NCI-H1436 treated with DMSO at 0.1 percent for 48 hours (cell line): ENCODE measurements at regions not wholly inside any gene's neighbourhood (a gene's known extent, or its start where the extent isn't known, plus 50 kb on each side); places are given as distances from the start of the nearest gene placed in this dataset.

Experiments
- DNase-seq: peaks from one replicate; lab custom pipeline; 2025; lab: John Stamatoyannopoulos, UW

DNA sequence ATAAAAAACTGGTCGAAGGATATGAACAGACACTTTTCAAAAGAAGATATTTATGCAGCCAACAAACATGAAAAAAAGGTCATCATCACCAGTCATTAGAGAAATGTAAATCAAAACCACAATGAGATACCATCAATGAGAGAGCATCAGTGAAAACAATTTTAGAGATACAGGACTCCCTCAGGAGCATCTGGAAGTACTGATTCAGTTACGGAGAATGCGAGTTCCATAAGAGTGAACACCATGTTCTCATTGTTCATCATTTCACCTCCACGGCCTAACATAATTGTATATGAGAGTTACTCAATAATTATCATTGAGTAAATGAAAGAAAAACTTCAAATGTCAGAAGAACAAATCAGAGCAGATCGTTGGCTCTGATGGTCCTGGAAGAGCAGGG lies 140.9 kb upstream of the TANK start:
- no peak for DNase-seq

DNA sequence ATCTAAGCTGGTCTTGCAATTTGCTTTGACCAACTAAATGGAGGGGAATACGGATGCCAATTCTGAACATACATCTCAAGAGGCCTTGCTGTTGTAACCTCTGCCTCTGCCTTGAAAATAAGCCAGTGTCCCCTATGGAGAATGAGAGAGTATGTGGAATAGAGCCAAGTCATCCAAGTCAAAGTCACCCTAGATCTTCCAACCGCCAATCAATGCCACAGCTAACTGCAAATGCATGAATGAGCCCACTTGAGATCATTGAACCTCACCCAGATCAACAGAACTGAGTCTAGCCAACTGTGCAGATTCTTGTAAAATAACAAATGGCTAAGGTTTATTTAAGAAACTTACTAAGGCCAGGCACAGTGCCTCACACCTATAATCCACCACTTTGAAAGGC lies 139.8 kb upstream of the TANK start:
- DNase-seq, result no peak

DNA sequence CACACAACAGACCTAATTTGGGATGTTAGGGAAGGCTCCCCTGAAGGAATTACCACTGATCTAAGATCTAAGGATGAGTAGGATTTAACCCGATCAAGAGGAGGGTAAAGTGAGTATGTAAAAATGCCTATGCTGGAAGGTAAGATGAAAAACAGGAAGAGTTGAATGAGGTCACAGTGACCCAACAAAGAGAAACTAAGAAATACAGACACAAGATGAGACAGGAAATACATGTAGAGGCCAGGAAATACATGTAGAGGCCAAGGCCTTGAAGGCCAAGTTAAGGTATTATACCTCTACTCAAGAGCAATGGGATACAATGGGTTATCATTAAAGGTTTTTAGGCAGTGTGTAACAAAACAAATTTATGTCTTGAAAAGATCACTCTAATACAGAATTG lies 131.6 kb upstream of the TANK start:
- DNase-seq, result no peak

DNA sequence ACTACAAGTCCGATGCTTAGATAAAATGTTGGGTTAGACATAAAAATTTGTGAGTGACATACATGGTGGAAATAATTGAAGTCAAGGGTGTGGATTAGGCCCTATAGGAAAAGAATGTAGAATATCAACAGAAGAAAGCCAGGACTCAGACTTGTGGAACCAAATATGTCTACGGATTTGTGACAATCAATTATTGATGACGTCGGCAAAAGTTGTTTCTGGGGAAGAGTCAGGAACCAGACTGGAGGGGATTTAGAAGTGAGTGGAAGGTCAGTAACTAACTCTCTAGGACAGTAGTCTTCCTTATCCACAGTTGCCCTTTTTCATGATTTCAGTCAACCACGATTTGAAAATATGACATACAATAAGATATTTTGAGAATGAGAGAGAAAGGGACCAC lies 130.9 kb upstream of the TANK start:
- DNase-seq, result no peak

DNA sequence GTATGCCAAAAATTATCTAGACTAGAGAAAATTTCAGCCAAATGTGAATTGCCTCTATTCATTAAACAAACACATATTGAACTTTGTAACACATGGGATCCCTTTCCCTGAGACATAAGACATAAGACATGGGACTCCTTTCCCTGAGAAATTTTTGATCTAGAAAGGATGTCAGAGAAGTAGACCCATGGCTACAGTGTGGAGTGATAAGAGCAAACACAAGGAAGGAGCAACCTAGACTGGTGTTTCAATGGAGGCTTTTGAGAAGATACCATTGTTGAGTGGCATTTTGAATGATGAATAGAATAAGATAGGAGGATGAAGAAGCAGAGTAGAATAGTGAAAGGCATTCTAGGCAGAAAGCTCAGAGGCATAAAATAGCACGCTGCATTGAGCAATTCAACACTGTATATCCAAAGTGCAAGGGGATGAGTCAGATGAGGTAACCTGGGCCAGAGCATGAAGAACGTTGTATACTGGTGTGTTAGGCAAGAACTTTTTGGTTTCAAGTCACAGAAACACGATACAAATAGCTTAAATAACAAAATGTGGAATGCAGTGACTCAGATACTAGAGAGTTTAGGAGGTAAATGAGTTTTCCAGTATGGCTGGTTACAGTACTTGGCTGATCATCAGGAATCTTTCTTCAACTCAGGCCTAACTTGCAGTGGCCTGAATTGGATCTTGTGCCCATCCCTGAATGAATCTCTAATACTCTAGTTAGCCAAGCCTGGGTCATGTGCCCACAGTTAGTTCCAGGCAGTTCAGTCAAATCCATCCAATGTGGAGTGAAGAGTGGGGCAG lies 129.8 kb upstream of the TANK start:
- DNase-seq, result no peak

DNA sequence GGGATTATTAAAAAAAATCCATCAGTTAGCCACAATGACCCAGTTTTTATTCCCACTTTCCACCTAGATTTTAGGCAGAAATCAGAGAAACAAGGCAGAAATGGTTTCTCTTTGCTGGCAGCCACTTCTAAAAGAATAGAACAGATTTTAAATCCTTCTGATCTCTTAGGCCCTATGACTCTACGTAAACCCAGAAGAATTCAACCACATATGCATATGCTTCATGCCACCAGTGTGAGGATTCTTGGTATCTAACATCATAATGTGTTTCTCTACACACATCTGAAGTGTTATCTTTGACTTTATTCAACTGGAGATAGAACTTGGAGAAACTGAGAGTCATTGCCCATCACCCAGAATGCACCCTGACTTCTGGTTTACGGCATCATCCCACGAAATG lies 128.7 kb upstream of the TANK start:
- no peak for DNase-seq

DNA sequence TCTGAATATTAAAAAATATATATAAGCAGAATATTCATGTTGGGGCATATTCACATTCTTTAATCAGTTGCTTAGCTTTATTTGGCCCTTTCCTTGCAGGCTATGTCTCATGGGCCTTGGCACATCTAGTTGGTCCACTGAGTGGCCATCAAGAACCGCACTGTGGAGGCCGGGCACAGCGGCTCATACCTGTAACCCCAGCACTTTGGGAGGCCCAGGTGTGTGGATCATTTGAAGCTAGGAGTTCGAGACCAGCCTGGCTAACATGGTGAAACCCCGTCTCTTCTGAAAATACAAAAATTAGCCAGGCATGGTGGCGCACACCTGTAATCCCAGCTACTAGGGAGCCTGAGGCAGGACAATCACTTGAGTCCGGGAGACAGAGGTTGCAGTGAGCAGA lies 127.6 kb upstream of the TANK start:
- no peak for DNase-seq

DNA sequence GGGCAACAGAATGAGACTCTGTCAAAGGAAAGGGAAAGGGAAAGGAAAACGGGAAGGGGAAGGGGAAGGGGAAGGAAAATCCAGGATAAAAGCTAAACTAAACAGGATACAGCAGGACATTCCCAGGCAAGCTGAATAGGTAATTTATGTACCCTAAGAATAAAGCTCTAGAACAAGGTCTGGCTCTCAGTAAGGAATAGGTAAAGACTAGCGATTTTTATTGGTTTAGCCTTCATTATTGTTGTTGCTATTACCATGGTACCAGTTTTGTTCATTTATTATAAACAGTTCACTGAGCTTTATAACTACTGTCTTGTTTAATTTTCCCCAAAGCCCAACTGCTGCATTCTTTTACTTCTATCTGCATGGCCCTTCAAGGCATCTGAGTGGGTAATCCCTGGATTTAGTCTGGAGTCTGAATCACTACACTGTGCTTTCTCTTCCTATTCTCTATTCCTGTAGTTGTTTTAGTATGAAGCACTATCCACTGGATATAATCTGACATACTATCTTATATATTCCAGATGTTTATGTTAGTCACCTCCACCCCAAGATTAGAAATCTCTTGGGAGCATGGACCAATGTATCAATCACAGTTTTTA lies 127.1 kb upstream of the TANK start:
- DNase-seq, result no peak

DNA sequence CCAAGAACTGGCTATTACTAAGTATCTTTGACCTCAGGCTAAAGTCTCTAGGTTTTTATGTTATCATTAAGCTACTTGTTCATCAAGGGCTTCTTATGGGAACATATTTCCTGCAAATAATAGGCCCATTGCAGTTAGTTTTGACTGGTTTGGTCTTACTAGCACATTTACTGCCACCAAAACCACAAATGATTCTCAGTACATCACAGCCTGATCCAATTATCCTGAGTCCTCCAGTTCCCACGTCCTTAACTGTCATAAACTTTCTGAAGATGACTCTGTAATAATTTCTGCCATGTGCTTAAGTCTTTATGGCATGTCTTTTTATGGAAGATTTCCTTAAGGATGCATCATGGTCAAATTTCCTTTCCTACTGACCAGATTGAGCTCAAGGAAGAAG lies 123.3 kb upstream of the TANK start:
- no peak for DNase-seq

DNA sequence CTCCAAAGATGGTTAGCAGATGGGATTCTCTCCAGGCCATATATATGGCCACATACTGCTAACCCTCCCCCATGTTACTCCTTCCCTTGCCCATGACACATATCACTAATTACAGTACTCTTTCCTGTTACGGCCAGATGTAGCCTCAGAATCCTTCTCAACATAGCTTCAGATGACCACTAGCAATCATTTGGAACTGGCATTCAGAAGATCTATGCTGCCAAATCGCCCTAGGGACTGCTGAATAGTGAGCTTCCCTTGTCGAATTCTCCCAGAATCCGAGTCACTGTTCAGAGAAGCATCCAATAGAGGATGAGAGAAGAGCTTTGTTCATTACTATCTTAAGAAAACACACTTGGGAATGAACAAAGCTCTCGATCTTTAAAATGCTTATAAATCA lies 121.2 kb upstream of the TANK start:
- no peak for DNase-seq

DNA sequence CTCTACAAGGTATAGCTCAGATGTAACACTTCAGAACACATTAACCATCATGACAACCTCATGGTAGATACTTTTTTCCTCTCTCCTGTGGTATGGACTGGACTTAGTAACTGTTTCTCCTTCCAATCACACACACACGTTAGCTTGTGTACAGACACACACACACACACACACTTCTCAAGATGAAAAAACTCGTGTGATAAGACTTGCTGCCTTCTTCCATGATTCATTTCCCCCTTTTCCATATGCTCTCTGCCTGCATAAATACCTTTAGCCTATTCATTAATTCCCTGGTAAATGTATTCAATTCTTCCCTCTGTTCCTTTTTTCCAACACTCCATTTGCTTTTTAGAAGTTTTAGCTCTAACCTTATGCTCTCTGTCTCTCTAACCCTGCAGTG lies 118.9 kb upstream of the TANK start:
- DNase-seq, result no peak

DNA sequence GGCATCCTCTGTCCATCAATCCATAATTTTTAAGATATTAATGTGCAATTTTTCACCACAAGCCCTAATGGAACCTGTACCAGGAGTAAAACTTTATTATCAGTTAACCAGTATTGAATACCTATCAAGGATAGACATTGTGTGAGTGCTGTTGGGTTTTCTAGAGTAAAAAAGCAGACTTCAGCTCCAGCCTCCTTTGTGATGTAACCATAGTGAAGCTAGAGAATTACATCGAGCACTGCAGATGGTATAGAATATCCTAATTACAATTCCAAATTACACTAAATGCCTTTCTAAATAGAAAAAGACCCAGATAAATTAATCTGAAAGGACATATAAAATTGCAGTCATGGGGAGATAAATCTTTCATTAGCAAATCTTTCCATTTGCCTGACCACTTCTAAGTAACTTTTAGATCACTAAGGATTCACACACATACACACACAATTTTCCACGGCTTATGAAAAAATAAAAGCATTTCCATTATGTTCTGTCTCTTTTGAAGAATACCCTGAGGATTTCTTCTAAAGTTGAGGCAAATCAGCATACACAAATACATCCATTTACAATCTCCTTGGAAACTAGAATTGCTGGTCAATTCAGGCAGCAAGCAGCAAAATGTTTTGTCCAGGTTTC lies 117.1 kb upstream of the TANK start:
- DNase-seq, result no peak

DNA sequence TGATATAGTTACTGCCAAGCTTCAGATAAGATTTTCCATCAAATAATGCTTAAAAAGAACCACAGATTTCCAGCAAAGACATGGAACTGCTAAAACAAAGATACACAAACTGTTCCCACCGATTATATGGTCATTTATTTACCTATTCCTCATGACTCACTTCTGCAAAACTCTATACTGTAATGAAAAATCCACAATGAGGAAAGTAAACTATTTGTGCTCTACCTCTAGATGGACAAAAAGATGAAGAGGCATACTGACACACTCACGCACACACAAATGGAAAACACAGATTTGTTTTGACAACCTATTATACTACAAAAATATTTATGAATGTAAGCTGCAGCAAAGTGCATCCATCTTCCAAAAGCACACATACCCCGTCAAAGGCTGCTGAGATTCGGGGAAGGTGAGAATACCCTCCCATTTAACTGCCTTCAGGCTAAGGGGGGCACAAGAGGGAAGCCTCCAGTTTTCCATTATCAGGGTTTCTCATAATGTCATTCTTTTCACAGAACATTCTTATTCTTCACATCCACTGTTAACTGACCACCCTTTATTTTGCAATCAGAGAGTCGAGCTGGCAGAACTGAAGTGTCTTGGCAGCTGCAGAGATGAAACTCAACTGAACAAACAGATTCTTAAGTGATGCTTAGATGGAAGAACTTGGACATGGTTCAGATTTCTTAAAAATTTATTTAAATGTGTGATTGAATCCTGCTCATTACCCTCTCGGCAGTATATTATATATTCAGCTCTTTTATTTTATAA lies 115.9 kb upstream of the TANK start:
- DNase-seq, result no peak

DNA sequence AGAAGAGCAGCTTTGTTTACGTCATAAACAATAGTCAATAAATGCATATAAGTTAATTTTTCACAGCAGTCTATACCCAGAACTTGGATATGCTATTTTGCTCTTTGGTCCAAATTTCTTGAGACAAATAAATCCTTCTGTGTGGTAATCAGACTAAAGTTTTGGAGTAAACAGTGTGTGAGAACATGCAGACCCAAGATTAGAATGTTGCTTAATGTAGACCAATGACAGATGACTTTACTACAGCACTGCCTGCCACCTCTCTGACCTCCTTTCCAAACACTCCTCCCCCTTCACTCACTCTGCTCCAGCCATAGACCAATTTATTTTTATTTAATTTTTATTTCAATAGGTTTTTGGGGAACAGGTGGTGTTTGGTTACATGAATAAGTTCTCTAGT lies 115.3 kb upstream of the TANK start:
- no peak for DNase-seq

DNA sequence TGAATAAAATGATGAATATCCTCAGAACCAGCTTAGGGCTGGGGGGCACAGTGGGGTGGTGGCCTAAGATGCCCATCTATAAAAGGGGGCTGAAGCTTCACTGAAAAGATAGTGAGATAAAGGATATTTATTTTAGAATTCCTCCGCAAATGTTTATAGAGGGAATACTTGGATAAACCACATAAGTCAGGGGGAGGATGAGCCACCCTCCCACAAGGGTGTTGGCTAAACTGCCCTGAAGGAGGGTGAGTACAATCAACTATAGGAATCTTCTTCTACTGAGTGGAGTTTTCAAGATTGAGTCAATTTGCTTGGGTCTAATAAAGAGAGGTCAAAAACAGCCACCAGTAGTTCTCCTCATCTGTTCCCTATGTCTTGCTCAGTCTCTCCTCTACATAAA lies 114.5 kb upstream of the TANK start:
- DNase-seq, result no peak

DNA sequence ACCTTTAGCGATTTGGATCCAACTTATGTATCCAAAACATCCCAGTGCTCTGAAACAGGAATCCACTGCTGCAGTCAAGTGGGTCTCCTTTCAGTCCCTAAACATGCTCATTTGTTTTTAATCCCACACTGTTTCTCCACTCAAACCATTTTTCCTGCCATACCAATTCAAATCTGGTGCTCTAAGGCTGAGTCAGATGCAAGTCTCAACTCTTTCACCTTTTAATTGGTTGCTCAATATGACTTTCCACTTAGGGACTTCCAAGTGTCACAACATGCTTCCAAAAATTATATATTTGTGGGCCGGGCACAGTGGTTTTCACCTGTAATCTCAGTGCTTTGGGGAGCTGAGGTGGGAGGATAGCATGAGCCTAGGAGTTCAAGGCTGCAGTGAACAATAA lies 113.4 kb upstream of the TANK start:
- no peak for DNase-seq

DNA sequence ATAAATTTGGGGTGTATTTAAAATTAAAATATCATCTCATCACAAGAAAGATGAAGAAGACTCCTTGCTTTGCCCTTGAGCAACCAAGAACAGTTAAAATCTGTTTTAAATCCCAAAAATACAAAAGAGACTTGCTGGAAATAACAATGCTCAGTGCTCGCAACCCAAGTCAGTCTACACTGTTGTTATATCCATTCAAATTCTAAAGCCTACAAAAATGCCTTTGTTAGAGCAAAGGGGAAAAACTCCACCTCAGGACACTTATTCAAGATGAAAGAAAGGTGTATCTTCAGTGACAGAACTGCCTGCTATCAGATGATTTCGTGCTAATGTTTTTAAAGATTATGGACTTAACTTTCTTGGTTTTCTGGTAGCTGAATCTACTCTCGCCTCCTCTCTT lies 111.9 kb upstream of the TANK start:
- no peak for DNase-seq

DNA sequence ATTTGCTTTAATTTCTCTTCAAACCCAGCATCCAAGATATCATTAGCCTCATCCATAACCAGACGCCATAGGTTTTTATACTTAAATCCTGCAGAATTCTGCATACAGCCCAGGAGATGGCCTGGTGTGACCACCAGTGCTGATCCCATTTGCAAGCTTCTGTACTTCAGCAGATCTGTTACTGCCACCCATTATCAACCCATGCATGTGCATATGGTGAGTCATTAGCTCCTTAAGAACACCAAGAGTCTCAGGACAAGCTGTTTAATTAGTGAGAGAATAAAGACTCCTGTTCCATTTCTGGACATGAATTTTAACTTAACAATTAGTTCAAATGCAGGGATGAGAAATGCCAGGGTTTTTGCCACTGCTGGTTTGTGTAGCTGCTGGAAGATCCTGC lies 110.7 kb upstream of the TANK start:
- DNase-seq, result no peak

DNA sequence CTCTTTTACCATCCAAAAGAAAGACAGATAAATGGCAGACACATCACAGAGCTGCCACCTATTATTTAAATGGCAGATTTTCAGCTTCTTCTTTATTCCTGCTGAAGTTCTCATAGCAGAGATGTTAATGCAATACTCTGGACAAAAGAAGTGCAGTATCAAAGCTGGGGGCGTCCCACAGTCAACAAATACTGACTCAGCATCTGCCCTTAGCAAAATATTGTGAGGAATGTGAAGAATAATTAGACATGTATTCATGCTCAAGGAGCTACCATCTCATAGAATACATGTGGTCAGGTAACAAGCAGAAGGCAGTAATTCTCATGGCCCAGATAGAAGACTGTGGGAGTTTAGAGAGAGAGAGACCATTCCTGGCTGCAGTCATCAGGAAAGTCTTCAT lies 108.0 kb upstream of the TANK start:
- DNase-seq, result no peak

DNA sequence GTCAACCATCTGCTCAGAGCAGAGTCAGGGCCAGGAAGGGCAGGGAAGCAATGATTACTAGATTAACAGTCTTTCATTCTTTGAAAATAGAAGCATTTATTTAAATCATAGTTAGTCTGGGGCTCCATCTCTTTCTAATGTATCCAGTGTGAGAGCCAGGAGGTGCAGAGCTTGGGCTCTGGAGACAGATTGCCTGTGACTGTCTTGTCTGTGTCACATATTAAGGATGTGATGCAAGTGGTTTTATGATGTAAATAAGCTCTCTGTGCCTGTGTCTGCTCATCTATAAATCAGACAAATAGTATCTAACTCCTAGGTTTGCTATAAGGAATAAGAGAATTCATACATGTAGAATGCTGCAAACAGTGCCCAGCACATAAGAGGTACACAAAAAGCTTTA lies 104.9 kb upstream of the TANK start:
- no peak for DNase-seq

DNA sequence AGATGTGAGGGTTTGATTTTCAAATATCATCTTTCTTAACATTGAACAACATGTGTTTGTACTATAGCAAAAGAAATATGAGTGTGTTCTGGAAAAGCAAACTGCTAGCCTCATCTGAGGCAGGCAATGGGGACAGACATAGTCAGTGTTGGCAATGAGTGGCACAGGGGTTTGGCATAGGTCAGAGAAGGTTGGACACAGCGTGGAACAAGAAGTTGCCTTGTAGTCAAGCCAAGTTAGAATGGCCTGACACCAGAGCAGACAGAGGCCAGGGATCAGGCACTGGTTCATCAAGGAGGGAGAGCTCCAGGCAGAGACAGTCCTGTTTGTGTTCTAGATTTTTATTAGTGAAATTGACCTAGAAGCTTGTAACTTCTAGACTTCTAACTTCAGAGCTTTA lies 100.8 kb upstream of the TANK start:
- DNase-seq, result no peak

DNA sequence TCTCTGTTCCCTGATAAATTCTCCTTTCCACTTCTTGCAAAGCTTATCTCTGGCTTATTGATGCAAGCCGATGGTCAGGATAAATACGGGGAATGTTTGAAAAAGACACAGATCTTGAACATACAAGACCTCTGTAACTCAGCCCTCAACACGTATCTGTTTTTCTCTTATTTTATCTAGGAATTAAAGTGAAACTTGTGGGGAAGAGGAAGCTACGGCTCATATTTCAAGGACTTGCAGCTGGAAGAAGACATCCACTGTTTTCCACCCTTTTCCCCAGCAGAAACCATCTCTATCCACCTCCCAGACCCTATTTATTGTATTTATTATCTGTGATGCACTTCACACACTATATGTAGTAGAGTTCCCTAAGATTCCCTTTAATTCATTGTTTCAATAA lies 98.4 kb upstream of the TANK start:
- no peak for DNase-seq
